CD4-positive, alpha-beta T cell (primary cell): ENCODE measurements at regions not wholly inside any gene's neighbourhood (a gene's known extent, or its start where the extent isn't known, plus 50 kb on each side); places are given as distances from the start of the nearest gene placed in this dataset.

Source experiments
- ATAC-seq: fragments of 200-7000 bp; cut with Tn5 transposase; one replicate; pipeline ENCODE4 v1.10.0; 2022; ENCODE audit warnings: mild to moderate bottlenecking; ENCODE audit not compliant: poor library complexity
- CTCF ChIA-PET: fragments of 350-600 bp; sonication (Branson Sonifier 250); formaldehyde crosslinking; loops from one replicate; lab custom pipeline; 2021; ENCODE audit warnings: antibody characterized with exemption, inconsistent platforms; lab: Charles Lee
- POLR2A ChIA-PET: fragments of 350-600 bp; sonication (Branson Sonifier 250); formaldehyde crosslinking; loops from one replicate; lab custom pipeline; 2021; ENCODE audit warnings: antibody characterized with exemption, inconsistent platforms; lab: Charles Lee
- DNase-seq, 14 experiments: peaks; one replicate each; pipeline ENCODE4 v3.0.0-alpha.2; 2013 to 2020; ENCODE audit warnings: mixed read lengths in 2 of 14
- H3K27ac ChIP-seq, 2 donors: one replicate each; pipeline versions ENCODE4 v1.5.1 to v1.7.0; 2013; ENCODE audit warnings: low read length in 2 of 2, low read depth in 1 of 2, mild to moderate bottlenecking in 1 of 2
- H3K27me3 ChIP-seq, 2 experiments: 1 replicate in 1 of 2; 2 replicates in 1 of 2; pipeline versions ENCODE4 v1.6.1 to v1.7.0; 2013; ENCODE audit warnings: low read length in 2 of 2, control low read depth in 1 of 2, mild to moderate bottlenecking in 1 of 2, moderate library complexity in 1 of 2; ENCODE audit not compliant: insufficient read depth in 2 of 2, control insufficient read depth in 1 of 2
- H3K36me3 ChIP-seq: one replicate; pipeline ENCODE4 v1.6.1; 2013; ENCODE audit warnings: low read length, control low read depth; ENCODE audit not compliant: insufficient read depth
- H3K4me1 ChIP-seq: one replicate; pipeline ENCODE4 v1.6.1; 2013; ENCODE audit warnings: low read length, control low read depth; ENCODE audit not compliant: insufficient read depth
- H3K4me3 ChIP-seq: one replicate; pipeline ENCODE4 v1.5.1; 2013; ENCODE audit warnings: mild to moderate bottlenecking, low read length, moderate library complexity
- H3K9me3 ChIP-seq, 2 experiments: 1 replicate in 1 of 2; 2 replicates in 1 of 2; pipeline versions ENCODE4 v1.6.1 to v1.7.0; 2013; ENCODE audit warnings: low read length in 2 of 2, mild to moderate bottlenecking in 2 of 2, control low read depth in 1 of 2, moderate library complexity in 1 of 2; ENCODE audit not compliant: control insufficient read depth in 1 of 2, insufficient read depth in 1 of 2
- H3K27ac Mint-ChIP-seq: one replicate; pipeline ENCODE4 v1.8.0; 2020; ENCODE audit warnings: mixed read lengths
- H3K27me3 Mint-ChIP-seq: one replicate; pipeline ENCODE4 v1.8.0; 2021; ENCODE audit warnings: mixed read lengths
- H3K36me3 Mint-ChIP-seq: one replicate; pipeline ENCODE4 v1.8.0; 2021; ENCODE audit warnings: low read depth, mixed read lengths
- H3K4me1 Mint-ChIP-seq: one replicate; pipeline ENCODE4 v1.8.0; 2021; ENCODE audit warnings: low read depth, mixed read lengths
- H3K4me3 Mint-ChIP-seq: one replicate; pipeline ENCODE4 v1.8.0; 2020; ENCODE audit warnings: mild to moderate bottlenecking, mixed read lengths
- H3K9me3 Mint-ChIP-seq: one replicate; pipeline ENCODE4 v1.8.0; 2020; ENCODE audit warnings: mixed read lengths
- CTCF ChIP-seq: fragments of 200-600 bp; IDR thresholded peaks from one replicate; pipeline ENCODE4 v1.8.0; 2022; ENCODE audit warnings: antibody characterized with exemption, mild to moderate bottlenecking
- intact Hi-C, 2 experiments: fragments of 100-400 bp; cut with DNase I in 1 of 2; cut with micrococcal nuclease in 1 of 2; formaldehyde crosslinking; loops; one replicate each; pipeline versions ENCODE4 v1.15.1 to v1.9.0; 2023 to 2025; cut with DNase I, micrococcal nuclease

GRCh38 chr20:23264545-23264944 lies 86.0 kb upstream of the NXT1 start:
- no peaks in the 10 kb centered on the region for H3K36me3 Mint-ChIP-seq
- intact Hi-C loops: no loop called here
- H3K27ac ChIP-seq: no peak overlapping the region
- no peak for ATAC-seq
- no peaks in the 10 kb centered on the region for H3K4me1 ChIP-seq
- H3K27me3 Mint-ChIP-seq: peaks cover 8% of the 10 kb centered on the region
- H3K27ac Mint-ChIP-seq: no peak overlapping the region
- H3K4me3 Mint-ChIP-seq: no peak overlapping the region
- H3K9me3 Mint-ChIP-seq: peaks cover 13% of the 10 kb centered on the region
- H3K36me3 ChIP-seq: no peaks in the 10 kb centered on the region
- no peak overlapping the region for H3K4me3 ChIP-seq
- DNase-seq: no peak
- no peaks in the 10 kb centered on the region for H3K4me1 Mint-ChIP-seq
- POLR2A ChIA-PET: no interaction called here
- H3K9me3 ChIP-seq: peaks cover 16 to 24% of the 10 kb centered on the region in 2 experiments
- no peak for TF ChIP-seq CTCF
- H3K27me3 ChIP-seq: no peaks in the 10 kb centered on the region
- CTCF ChIA-PET: no interaction called here

DNA sequence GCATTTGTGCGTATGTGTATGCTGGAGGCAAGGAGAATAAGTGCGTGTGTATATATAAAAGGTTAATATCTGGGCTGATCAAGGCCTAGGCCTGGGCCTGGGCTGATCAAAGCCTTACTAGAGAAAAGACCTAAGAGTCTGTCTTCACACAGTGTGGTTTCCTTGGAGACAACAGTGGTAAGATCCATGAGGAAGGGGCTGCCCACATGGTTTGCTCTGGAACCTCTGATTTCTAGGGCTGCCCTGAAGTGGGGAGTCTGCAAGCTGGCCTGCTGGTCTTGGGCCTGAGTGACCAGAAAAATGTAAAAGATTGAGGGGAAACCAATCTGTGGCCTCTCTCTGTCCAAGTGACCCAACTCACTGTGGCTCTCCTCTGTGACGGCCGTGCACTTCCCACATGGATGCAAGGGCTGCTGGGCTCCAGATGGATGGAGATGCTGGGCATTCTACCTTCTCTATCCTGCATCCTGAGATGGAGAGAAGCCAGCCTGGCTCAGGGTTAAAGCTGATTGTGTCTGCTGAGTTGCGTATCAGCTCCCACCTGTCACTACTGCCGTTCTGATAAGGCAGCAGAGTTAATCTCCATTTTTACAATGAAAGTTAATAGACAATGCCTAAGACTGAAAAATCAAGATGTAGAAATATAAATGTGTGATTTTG lies 90.3 kb upstream of the NXT1 start:
- Mint-ChIP-seq H3K27ac (no peak overlapping the region), H3K36me3 (no peaks in the 10 kb centered on the region), H3K4me3 (no peak overlapping the region), H3K9me3 (peaks cover 3% of the 10 kb centered on the region), H3K27me3 (no peaks in the 10 kb centered on the region), H3K4me1 (no peaks in the 10 kb centered on the region)
- DNase-seq (no peak), ATAC-seq (no peak)
- POLR2A ChIA-PET: no interaction called here
- intact Hi-C loops: no loop called here
- Histone ChIP-seq H3K4me1 (no peaks in the 10 kb centered on the region), H3K4me3 (no peak overlapping the region), H3K27ac (no peak overlapping the region), H3K36me3 (no peaks in the 10 kb centered on the region), H3K9me3 (peaks cover 5 to 11% of the 10 kb centered on the region in 2 experiments), H3K27me3 (no peaks in the 10 kb centered on the region)
- TF ChIP-seq CTCF: no peak
- CTCF ChIA-PET: no interaction called here

DNA sequence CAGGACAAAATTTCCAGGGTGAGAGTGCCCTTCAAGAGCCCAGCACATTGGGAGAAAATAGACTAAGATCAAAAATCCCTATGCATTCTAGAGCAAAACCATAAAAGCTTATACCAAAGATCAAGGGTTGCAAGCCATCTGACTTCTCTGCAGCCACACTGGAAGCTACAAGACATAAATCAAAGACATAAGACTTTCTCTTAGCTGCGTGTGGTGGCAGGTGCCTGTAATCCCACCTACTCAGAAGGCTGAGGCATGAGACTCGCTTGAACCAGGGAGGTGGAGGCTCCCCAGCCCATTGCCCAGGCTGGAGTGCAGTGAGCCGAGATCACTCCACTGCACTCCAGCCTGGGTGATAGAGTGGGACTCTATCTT lies 91.9 kb upstream of the NXT1 start:
- Mint-ChIP-seq H3K27ac (no peak overlapping the region), H3K27me3 (no peaks in the 10 kb centered on the region), H3K4me1 (no peaks in the 10 kb centered on the region), H3K36me3 (no peaks in the 10 kb centered on the region), H3K9me3 (peaks cover 3% of the 10 kb centered on the region), H3K4me3 (no peak overlapping the region)
- peaks cover 3 to 5% of the 10 kb centered on the region in 2 experiments for H3K9me3 ChIP-seq
- no peak overlapping the region for H3K27ac ChIP-seq
- H3K36me3 ChIP-seq: no peaks in the 10 kb centered on the region
- H3K27me3 ChIP-seq: no peaks in the 10 kb centered on the region
- no peak for TF ChIP-seq CTCF
- H3K4me1 ChIP-seq: no peaks in the 10 kb centered on the region
- ChIA-PET CTCF (no interaction called here), POLR2A (no interaction called here)
- ATAC-seq (no peak), DNase-seq (no peak)
- intact Hi-C loops: no loop called here
- H3K4me3 ChIP-seq: no peak overlapping the region
